ENCODE measurements at regions not wholly inside any gene's neighbourhood (a gene's known extent, or its start where the extent isn't known, plus 50 kb on each side); places are given as distances from the start of the nearest gene placed in this dataset.

DNA sequence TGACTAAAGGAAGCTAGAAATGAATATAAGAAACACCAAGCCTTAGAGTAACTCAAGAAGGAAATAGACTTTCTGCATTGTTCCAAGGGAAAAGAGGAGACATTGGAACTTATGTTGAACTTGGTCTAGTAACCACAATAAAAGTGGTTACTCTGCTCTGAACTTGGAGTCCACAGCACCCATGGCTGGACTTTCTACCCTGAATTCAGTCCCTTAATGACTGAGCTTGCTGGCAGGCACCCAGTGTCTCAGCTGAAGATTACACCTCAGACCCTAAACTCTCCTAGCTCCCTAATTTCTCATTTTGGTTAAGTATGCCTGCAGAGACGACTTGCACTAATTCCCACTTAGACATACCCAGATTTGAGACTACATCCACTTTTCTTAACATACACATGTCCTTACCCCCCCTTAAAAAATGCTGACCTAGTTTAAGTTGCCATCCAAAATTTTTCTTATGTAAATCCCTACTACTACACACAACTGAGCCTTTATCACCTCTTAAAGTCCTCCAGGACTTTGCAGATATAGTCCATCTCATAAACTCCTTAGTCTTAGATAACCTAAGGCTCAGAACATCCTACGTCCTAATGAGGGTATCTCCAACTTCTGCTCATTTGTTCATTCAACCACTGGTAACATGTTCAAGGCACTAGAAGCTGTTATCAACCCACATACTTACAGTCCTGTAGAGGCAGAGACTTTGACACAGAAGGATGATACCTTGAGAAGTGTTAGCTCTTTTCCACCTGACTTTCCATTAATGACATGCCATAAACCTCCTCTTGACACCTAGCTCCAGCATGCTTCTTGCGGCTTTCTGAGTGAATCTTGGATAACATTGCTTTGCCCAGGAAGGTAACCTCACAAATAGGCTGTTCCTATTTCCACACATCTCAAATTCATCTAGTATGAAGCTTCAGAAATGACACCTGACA lies 129.8 kb downstream of the ALDH8A1 start:
- TF ChIP-seq, protein P1, sequence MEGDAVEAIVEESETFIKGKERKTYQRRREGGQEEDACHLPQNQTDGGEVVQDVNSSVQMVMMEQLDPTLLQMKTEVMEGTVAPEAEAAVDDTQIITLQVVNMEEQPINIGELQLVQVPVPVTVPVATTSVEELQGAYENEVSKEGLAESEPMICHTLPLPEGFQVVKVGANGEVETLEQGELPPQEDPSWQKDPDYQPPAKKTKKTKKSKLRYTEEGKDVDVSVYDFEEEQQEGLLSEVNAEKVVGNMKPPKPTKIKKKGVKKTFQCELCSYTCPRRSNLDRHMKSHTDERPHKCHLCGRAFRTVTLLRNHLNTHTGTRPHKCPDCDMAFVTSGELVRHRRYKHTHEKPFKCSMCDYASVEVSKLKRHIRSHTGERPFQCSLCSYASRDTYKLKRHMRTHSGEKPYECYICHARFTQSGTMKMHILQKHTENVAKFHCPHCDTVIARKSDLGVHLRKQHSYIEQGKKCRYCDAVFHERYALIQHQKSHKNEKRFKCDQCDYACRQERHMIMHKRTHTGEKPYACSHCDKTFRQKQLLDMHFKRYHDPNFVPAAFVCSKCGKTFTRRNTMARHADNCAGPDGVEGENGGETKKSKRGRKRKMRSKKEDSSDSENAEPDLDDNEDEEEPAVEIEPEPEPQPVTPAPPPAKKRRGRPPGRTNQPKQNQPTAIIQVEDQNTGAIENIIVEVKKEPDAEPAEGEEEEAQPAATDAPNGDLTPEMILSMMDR (conservative IDR thresholded peaks at IDR 0.05), result no peak
- TF ChIP-seq ZFX (IDR thresholded peaks at IDR 0.05), result no peak
